H1 (cell line): ENCODE measurements at regions not wholly inside any gene's neighbourhood (a gene's known extent, or its start where the extent isn't known, plus 50 kb on each side); places are given as distances from the start of the nearest gene placed in this dataset.

Experiments
- CTCF ChIA-PET: fragments of 300-600 bp; sonication (Branson Sonifier 250); formaldehyde crosslinking; loops from one replicate; lab custom pipeline; 2021; ENCODE audit not compliant: partially characterized antibody; lab: Charles Lee
- POLR2A ChIA-PET: fragments of 300-600 bp; sonication (Branson Sonifier 250); formaldehyde crosslinking; loops from one replicate; lab custom pipeline; 2021; ENCODE audit warnings: inconsistent platforms; ENCODE audit not compliant: partially characterized antibody; lab: Charles Lee
- DNase-seq, 2 experiments: peaks; one replicate each; pipeline versions ENCODE4 v3.0.0 to v3.0.0-alpha.2; 2010 to 2022; ENCODE audit warnings: low spot score in 2 of 2, low read depth in 1 of 2, mixed read lengths in 1 of 2
- FAIRE-seq: peaks from 2 replicates; lab custom pipeline; 2011; peaks lifted over from hg19 to GRCh38; lab: Jason Lieb, UNC
- H2AFZ ChIP-seq: 2 replicates; pipeline ENCODE4 v1.8.1; 2012; ENCODE audit warnings: low read length, inconsistent platforms
- H2AK5ac ChIP-seq: 2 replicates; pipeline ENCODE4 v1.6.1; 2013; ENCODE audit warnings: low read depth, low read length
- H2BK120ac ChIP-seq: replicated peaks from 2 replicates; pipeline ENCODE3; 2013; ENCODE audit warnings: low read depth, low read length, inconsistent platforms
- H2BK12ac ChIP-seq: 2 replicates; pipeline ENCODE4 v1.6.1; 2013; ENCODE audit warnings: low read depth, low read length
- H2BK15ac ChIP-seq: 2 replicates; pipeline ENCODE4 v1.6.1; 2013; ENCODE audit warnings: low read length
- H2BK20ac ChIP-seq: 2 replicates; pipeline ENCODE4 v1.6.1; 2013; ENCODE audit warnings: low read length
- H2BK5ac ChIP-seq: 2 replicates; pipeline ENCODE4 v1.6.1; 2013; ENCODE audit warnings: low read depth, low read length
- H3K14ac ChIP-seq: 2 replicates; pipeline ENCODE4 v1.6.1; 2013; ENCODE audit warnings: inconsistent platforms; ENCODE audit not compliant: insufficient read length
- H3K18ac ChIP-seq: 2 replicates; pipeline ENCODE4 v1.6.1; 2013; ENCODE audit warnings: low read length; ENCODE audit errors: extremely low read depth
- H3K23ac ChIP-seq: 2 replicates; pipeline ENCODE4 v1.6.1; 2013; ENCODE audit warnings: inconsistent platforms; ENCODE audit not compliant: insufficient read length
- H3K23me2 ChIP-seq: 2 replicates; pipeline ENCODE4 v1.6.1; 2013; ENCODE audit warnings: low read depth, low read length
- H3K27ac ChIP-seq: 2 replicates; pipeline ENCODE4 v1.6.1; 2011; ENCODE audit warnings: low read depth, low read length, inconsistent platforms
- H3K27me3 ChIP-seq, 4 experiments: replicated peaks in 1 of 4; 1 replicate in 1 of 4; 2 replicates in 3 of 4; pipeline versions ENCODE4 v1.6.1 to v1.8.1; 2011 to 2013; ENCODE audit warnings: low read length in 3 of 4, mild to moderate bottlenecking in 3 of 4, inconsistent platforms in 2 of 4, mixed read lengths in 2 of 4, moderate library complexity in 1 of 4; ENCODE audit not compliant: control insufficient read depth in 3 of 4, insufficient read depth in 3 of 4; ENCODE audit errors: extremely low read depth in 1 of 4
- H3K36me3 ChIP-seq, 4 experiments: 2 replicates each; pipeline versions ENCODE4 v1.6.1 to v1.8.1; 2011 to 2013; ENCODE audit warnings: mild to moderate bottlenecking in 4 of 4, low read length in 3 of 4, moderate library complexity in 2 of 4, control low read depth in 1 of 4, inconsistent platforms in 1 of 4; ENCODE audit not compliant: insufficient read depth in 4 of 4, control insufficient read depth in 2 of 4
- H3K4ac ChIP-seq: replicated peaks from 2 replicates; pipeline ENCODE3; 2013; ENCODE audit warnings: low read length, low read depth, mixed read lengths, inconsistent platforms; ENCODE audit not compliant: insufficient read length
- H3K4me1 ChIP-seq, 4 experiments: replicated peaks in 1 of 4; 1 replicate in 1 of 4; 2 replicates in 3 of 4; pipeline versions ENCODE4 v1.6.1 to v1.8.1; 2011 to 2013; ENCODE audit warnings: low read length in 3 of 4, inconsistent platforms in 2 of 4, mixed read lengths in 1 of 4; ENCODE audit not compliant: insufficient read depth in 4 of 4, control insufficient read depth in 3 of 4
- H3K4me2 ChIP-seq, 2 experiments: 2 replicates each; pipeline versions ENCODE4 v1.6.1 to v1.8.1; 2011 to 2013; ENCODE audit warnings: low read depth in 2 of 2, low read length in 2 of 2, control low read depth in 1 of 2, inconsistent platforms in 1 of 2, mild to moderate bottlenecking in 1 of 2; ENCODE audit not compliant: insufficient read depth in 1 of 2
- H3K4me3 ChIP-seq, 4 experiments: fragments of 200-600, 300-600 bp in 1 of 4; sonication (generic), shearing (Covaris generic), sonication (Bioruptor Twin) in 1 of 4; 2 replicates each; pipeline versions ENCODE4 v1.5.1 to v1.8.1; 2011 to 2016; ENCODE audit warnings: low read length in 4 of 4, low read depth in 3 of 4, control low read depth in 2 of 4, inconsistent platforms in 2 of 4, mild to moderate bottlenecking in 2 of 4, mixed read lengths in 1 of 4, moderate library complexity in 1 of 4; ENCODE audit not compliant: insufficient read depth in 2 of 4; ENCODE audit errors: extremely low read depth in 1 of 4
- H3K56ac ChIP-seq: replicated peaks from 2 replicates; pipeline ENCODE3; 2013; ENCODE audit warnings: low read depth, mild to moderate bottlenecking, mixed read lengths, low read length, inconsistent platforms; ENCODE audit not compliant: insufficient read length
- H3K79me1 ChIP-seq: 2 replicates; pipeline ENCODE4 v1.6.1; 2013; ENCODE audit warnings: low read depth, low read length, control low read depth
- H3K79me2 ChIP-seq, 2 experiments: 2 replicates each; pipeline versions ENCODE4 v1.6.1 to v1.8.1; 2012 to 2013; ENCODE audit warnings: low read length in 2 of 2, mild to moderate bottlenecking in 2 of 2, inconsistent platforms in 1 of 2; ENCODE audit not compliant: insufficient read depth in 2 of 2, control insufficient read depth in 1 of 2
- H3K9ac ChIP-seq, 4 experiments: replicated peaks in 1 of 4; 1 replicate in 1 of 4; 2 replicates in 3 of 4; pipeline versions ENCODE4 v1.6.1 to v1.8.1; 2011 to 2013; ENCODE audit warnings: low read depth in 3 of 4, low read length in 3 of 4, control low read depth in 2 of 4, mild to moderate bottlenecking in 2 of 4, moderate library complexity in 2 of 4, inconsistent platforms in 1 of 4; ENCODE audit errors: extremely low read depth in 1 of 4
- H3K9me3 ChIP-seq, 2 experiments: 2 replicates each; pipeline versions ENCODE4 v1.6.1 to v1.8.1; 2012 to 2013; ENCODE audit warnings: mild to moderate bottlenecking in 2 of 2, moderate library complexity in 2 of 2, control low read depth in 1 of 2, inconsistent platforms in 1 of 2, low read depth in 1 of 2, low read length in 1 of 2, mixed read lengths in 1 of 2; ENCODE audit not compliant: insufficient read depth in 2 of 2
- H4K20me1 ChIP-seq, 2 experiments: replicated peaks in 1 of 2; 2 replicates each; pipeline versions ENCODE3 to v1.8.1; 2011 to 2013; ENCODE audit warnings: inconsistent platforms in 2 of 2, low read length in 2 of 2, mild to moderate bottlenecking in 1 of 2; ENCODE audit not compliant: insufficient read depth in 2 of 2, control insufficient read depth in 1 of 2
- H4K5ac ChIP-seq: 2 replicates; pipeline ENCODE4 v1.6.1; 2013; ENCODE audit warnings: low read length, low read depth, mixed read lengths, inconsistent platforms; ENCODE audit not compliant: insufficient read length
- H4K8ac ChIP-seq: 2 replicates; pipeline ENCODE4 v1.8.0; 2013; ENCODE audit warnings: mild to moderate bottlenecking, moderate library complexity, low read length, inconsistent platforms; ENCODE audit not compliant: insufficient read depth; ENCODE audit errors: extremely low read depth
- H4K91ac ChIP-seq: replicated peaks from 2 replicates; pipeline ENCODE3; 2013; ENCODE audit warnings: low read length, mixed read lengths, inconsistent platforms; ENCODE audit not compliant: insufficient read length
- CBX8 ChIP-seq: fragments of 300-800, 300-1000 bp; sonication (generic); IDR thresholded peaks from 2 replicates; pipeline ENCODE4 v1.7.1; 2016; ENCODE audit warnings: low read depth, low read length, borderline replicate concordance
- GTF2F1 ChIP-seq: IDR thresholded peaks from 2 replicates; pipeline ENCODE4 v1.6.1; 2012; ENCODE audit warnings: low read depth, low read length, improper control_type of control experiment, borderline replicate concordance
- HDAC6 ChIP-seq: IDR thresholded peaks from one replicate; pipeline ENCODE4 v1.7.1; 2012; ENCODE audit warnings: low read depth, mild to moderate bottlenecking, inconsistent platforms, low read length, moderate library complexity
- KDM4A ChIP-seq: IDR thresholded peaks from one replicate; pipeline ENCODE4 v1.7.1; 2012; ENCODE audit warnings: low read depth, mild to moderate bottlenecking, moderate library complexity, low read length, inconsistent platforms; ENCODE audit not compliant: severe bottlenecking
- KDM5A ChIP-seq: fragments of 200-600 bp; IDR thresholded peaks from 2 replicates; pipeline ENCODE4 v1.7.1; 2012; ENCODE audit warnings: mild to moderate bottlenecking, low read length, inconsistent platforms, mixed read lengths
- PHF8 ChIP-seq: fragments of 200-600 bp; sonication (generic); conservative IDR thresholded peaks from 2 replicates; pipeline ENCODE4 v1.7.1; 2012; ENCODE audit warnings: low read depth, mild to moderate bottlenecking, inconsistent platforms, low read length, moderate library complexity
- RFX5 ChIP-seq: IDR thresholded peaks from 2 replicates; pipeline ENCODE4 v1.6.1; 2011; ENCODE audit warnings: low read depth, low read length, improper control_type of control experiment, borderline replicate concordance
- RNF2 ChIP-seq: fragments of 200-900, 300-1000 bp; sonication (generic); IDR thresholded peaks from 2 replicates; pipeline ENCODE4 v1.7.1; 2016; ENCODE audit warnings: borderline replicate concordance, low read depth, mild to moderate bottlenecking, antibody characterized with exemption, low read length; ENCODE audit not compliant: poor library complexity, severe bottlenecking; ENCODE audit errors: missing control alignments
- RXRA ChIP-seq: IDR thresholded peaks from 2 replicates; pipeline ENCODE4 v1.6.1; 2011; ENCODE audit warnings: low read depth, mild to moderate bottlenecking, low read length, moderate library complexity; ENCODE audit not compliant: insufficient read depth
- SAP30 ChIP-seq: fragments of 300-600 bp; sonication (generic); IDR thresholded peaks from 2 replicates; pipeline ENCODE4 v1.7.1; 2012; ENCODE audit warnings: low read length, moderate library complexity, mild to moderate bottlenecking, inconsistent platforms; ENCODE audit not compliant: insufficient read depth, insufficient replicate concordance
- SIRT6 ChIP-seq: IDR thresholded peaks from one replicate; pipeline ENCODE4 v1.7.1; 2012; ENCODE audit warnings: low read length, inconsistent platforms
- SIX5 ChIP-seq: IDR thresholded peaks from 2 replicates; pipeline ENCODE4 v1.6.1; 2011; ENCODE audit warnings: mild to moderate bottlenecking, low read depth, low read length
- USF2 ChIP-seq: IDR thresholded peaks from 2 replicates; pipeline ENCODE4 v1.6.1; 2011; ENCODE audit warnings: low read length, improper control_type of control experiment
- ZNF274 ChIP-seq: IDR thresholded peaks from 2 replicates; pipeline ENCODE4 v1.7.0; 2012; ENCODE audit warnings: low read length, borderline replicate concordance; ENCODE audit errors: extremely low read depth
- WGBS, 2 experiments: shearing (Covaris generic) in 1 of 2; methylation state at CpG; one replicate each; pipeline versions ENCODE4 v1.1.6 to v1.1.7; 2013 to 2015; ENCODE audit warnings: low lambda C conversion rate in 2 of 2, mixed read lengths in 2 of 2, inconsistent platforms in 1 of 2, low coverage in 1 of 2, missing lambda C conversion rate in 1 of 2; ENCODE audit not compliant: insufficient replicate concordance in 2 of 2, insufficient coverage in 1 of 2, insufficient read length in 1 of 2; ENCODE audit errors: extremely low coverage in 1 of 2, missing lambda C conversion rate in 1 of 2; 5-methylcytosine and 5-hydroxymethylcytosine counted together

- no peak overlapping the region for H3K14ac ChIP-seq
- H4K91ac ChIP-seq = no peak overlapping the region
- CTCF ChIA-PET = no interaction called here
- TF ChIP-seq KDM5A = no peak
- TF ChIP-seq ZNF274 = no peak
- no peak for TF ChIP-seq KDM4A
- TF ChIP-seq HDAC6 = no peak
- no peak for TF ChIP-seq CBX8
- TF ChIP-seq SIX5 = no peak
- TF ChIP-seq PHF8 = no peak
- no peak for TF ChIP-seq USF2
- no peak for TF ChIP-seq GTF2F1
- TF ChIP-seq RNF2 = no peak
- TF ChIP-seq RFX5 = no peak
- no peak for TF ChIP-seq SIRT6
- no peak for TF ChIP-seq SAP30
- TF ChIP-seq RXRA = no peak
Measured at GRCh38 chr14:87468531-87468930, 524.5 kb downstream of the GALC start.

More at GRCh38 chr14:87468531-87468930, 524.5 kb downstream of the GALC start:
- no peaks in the 10 kb centered on the region for H3K4me1 ChIP-seq
- H4K8ac ChIP-seq = no peak overlapping the region
- H4K20me1 ChIP-seq = no peaks in the 10 kb centered on the region
- POLR2A ChIA-PET = no interaction called here
- no peak overlapping the region for H3K56ac ChIP-seq
- no peaks in the 10 kb centered on the region for H3K36me3 ChIP-seq
- no peak overlapping the region for H3K18ac ChIP-seq
- peaks cover 0 to 1% (median 0%) of the 10 kb centered on the region in 4 experiments; a peak in 1 of 7 replicates for H3K27me3 ChIP-seq
- DNase-seq (no peak), FAIRE-seq (no peak)
- no peak overlapping the region for H3K4ac ChIP-seq
- H2BK120ac ChIP-seq = no peak overlapping the region
- H4K5ac ChIP-seq = no peak overlapping the region
- no peaks in the 10 kb centered on the region for H3K79me2 ChIP-seq
- no peak overlapping the region for H3K4me3 ChIP-seq
- H2AK5ac ChIP-seq = no peak overlapping the region
- H3K9ac ChIP-seq = no peak overlapping the region
- no peak overlapping the region for H2BK12ac ChIP-seq
- H3K4me2 ChIP-seq = no peak overlapping the region
- 78% methylated on average over 1 of the region's 1 CpG; no CpG with 5 or more reads in 1 of the 2 experiments for WGBS, 2 experiments
- no peak overlapping the region for H3K23ac ChIP-seq
- no peak overlapping the region for H2AFZ ChIP-seq
- no peak overlapping the region for H2BK15ac ChIP-seq
- H3K9me3 ChIP-seq = no peaks in the 10 kb centered on the region
- H3K23me2 ChIP-seq = no peaks in the 10 kb centered on the region
- H2BK20ac ChIP-seq = no peak overlapping the region
- H2BK5ac ChIP-seq = no peak overlapping the region
- H3K27ac ChIP-seq = no peak overlapping the region
- H3K79me1 ChIP-seq = no peaks in the 10 kb centered on the region
